ENCODE measurements at regions not wholly inside any gene's neighbourhood (a gene's known extent, or its start where the extent isn't known, plus 50 kb on each side); places are given as distances from the start of the nearest gene placed in this dataset.
"Not testable (repeated sequence)": the region's sequence is repeated elsewhere in the genome, so short reads cannot be mapped to it uniquely, and the experiment has no call there.

DNA sequence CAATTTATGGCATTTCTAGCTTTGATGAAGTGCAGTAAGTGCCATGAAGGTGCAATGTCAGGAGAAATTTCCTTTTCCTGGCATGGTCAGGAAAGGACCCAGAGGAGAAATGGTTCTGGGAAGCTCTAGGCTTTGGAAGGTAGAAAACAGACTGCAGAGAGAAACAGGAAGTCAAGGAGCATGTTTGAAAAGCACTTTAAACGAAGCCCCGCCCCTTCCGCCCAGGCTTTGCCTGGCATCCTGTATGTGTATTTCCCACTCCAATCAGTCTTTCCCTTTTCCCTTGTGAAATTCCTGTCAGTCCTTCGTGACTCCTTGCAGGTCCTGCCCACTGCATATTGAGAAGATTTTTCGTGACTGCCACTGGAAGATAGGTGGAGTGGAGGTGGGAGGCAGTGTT lies 320.9 kb upstream of the SASH1 start:
- Histone ChIP-seq H3K36me3 (replicated peaks) (no peaks in the 10 kb centered on the region), H3K27ac (no peak overlapping the region), H3K27me3 (replicated peaks) (no peaks in the 10 kb centered on the region), H3K4me3 (ENCODE audit: low read depth, low read length) (no peak overlapping the region)
- no peak for TF ChIP-seq CTCF (IDR thresholded peaks at IDR 0.05; ENCODE audit: low read depth, low read length, missing control alignments)
- in situ Hi-C loops (cut with HindIII; ENCODE audit: low pct_ligation_motif_present, low sequenced_read_pairs), result no loop called here
- DNase-seq, result no peak

GRCh38 chr6:148022279-148022678 lies 320.4 kb upstream of the SASH1 start:
- H3K27ac ChIP-seq; in situ Hi-C loops (cut with HindIII; ENCODE audit: low pct_ligation_motif_present, low sequenced_read_pairs); H3K27me3 ChIP-seq (replicated peaks); H3K4me3 ChIP-seq (ENCODE audit: low read depth, low read length); DNase-seq; H3K36me3 ChIP-seq (replicated peaks): not testable (repeated sequence)

DNA sequence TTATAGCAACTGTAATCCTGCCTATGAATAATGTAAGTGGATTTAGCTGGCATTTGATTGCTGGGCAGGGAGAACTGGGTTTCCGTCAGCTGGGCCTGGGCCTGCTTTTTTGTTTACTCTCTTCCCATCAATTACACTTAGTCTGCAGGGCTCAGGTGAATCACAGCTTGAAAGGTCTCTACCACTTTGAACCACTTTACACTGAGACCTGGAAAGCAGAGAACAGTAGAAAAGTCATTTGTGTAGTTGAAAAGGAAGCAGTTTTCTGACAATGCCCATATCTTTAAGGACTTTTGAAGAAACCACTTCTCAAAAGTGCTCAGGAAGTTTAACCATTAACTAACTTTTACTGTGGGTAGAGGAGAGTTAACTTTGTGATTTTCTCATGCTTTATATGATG lies 315.4 kb upstream of the SASH1 start:
- TF ChIP-seq CTCF (IDR thresholded peaks at IDR 0.05; ENCODE audit: low read depth, low read length, missing control alignments), result no peak
- no peaks in the 10 kb centered on the region for H3K36me3 ChIP-seq (replicated peaks)
- no peak for DNase-seq
- H3K27ac ChIP-seq, result no peak overlapping the region
- in situ Hi-C loops (cut with HindIII; ENCODE audit: low pct_ligation_motif_present, low sequenced_read_pairs), result no loop called here
- no peaks in the 10 kb centered on the region for H3K27me3 ChIP-seq (replicated peaks)
- H3K4me3 ChIP-seq (ENCODE audit: low read depth, low read length), result no peak overlapping the region

DNA sequence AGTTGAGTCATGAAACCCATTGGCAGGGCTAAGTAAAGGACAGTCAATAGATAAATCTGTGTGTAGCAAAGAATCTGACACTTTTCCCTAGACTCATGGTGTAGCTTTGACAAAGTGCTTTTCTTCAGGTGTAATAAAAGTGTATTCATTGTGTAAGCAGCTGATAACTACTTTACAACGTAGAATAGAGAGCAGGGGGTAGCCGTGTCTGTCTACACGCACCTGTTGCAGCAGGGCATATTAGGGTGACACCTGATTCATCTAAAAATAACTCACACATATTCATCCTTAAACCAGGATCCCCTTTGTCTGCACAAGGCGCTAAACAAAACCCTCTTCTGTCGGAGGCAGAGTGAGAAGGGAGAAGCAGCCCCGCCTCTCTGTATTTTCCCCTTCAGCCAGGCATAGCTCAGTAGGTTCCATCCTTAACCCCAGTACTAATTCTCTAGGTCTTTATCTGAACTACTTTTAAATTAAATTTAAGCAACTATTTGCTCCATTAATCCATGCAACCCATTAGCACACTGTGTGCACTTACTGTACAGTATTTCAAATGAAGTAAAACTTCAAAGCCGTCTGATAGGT lies 306.7 kb upstream of the SASH1 start:
- no peak for TF ChIP-seq CTCF (IDR thresholded peaks at IDR 0.05; ENCODE audit: low read depth, low read length, missing control alignments)
- no peak overlapping the region for H3K27ac ChIP-seq
- no peak overlapping the region for H3K4me3 ChIP-seq (ENCODE audit: low read depth, low read length)
- no peaks in the 10 kb centered on the region for H3K36me3 ChIP-seq (replicated peaks)
- no peak for DNase-seq
- no peaks in the 10 kb centered on the region for H3K27me3 ChIP-seq (replicated peaks)
- in situ Hi-C loops (cut with HindIII; ENCODE audit: low pct_ligation_motif_present, low sequenced_read_pairs), result no loop called here

DNA sequence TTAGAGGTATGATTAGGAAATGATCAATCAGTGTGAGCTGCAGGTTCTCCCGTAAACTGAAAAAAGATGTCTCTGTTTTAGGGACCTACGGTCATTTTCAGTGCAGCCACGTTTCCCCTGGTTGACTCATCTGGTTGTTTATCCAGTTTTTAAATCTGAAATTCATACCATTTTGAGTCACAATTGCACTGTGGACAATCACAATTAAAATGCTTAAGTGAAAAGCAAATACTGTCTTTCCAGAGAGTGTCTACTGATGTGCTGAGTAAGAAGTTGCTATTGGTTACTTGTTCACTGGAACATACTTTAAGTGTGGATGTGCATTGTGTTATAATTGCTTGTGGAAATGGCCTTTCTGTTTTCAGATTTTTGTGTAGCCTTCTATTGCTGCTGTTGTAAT lies 305.1 kb upstream of the SASH1 start:
- in situ Hi-C loops (cut with HindIII; ENCODE audit: low pct_ligation_motif_present, low sequenced_read_pairs), result no loop called here
- H3K36me3 ChIP-seq (replicated peaks), result no peaks in the 10 kb centered on the region
- TF ChIP-seq CTCF (IDR thresholded peaks at IDR 0.05; ENCODE audit: low read depth, low read length, missing control alignments), result no peak
- H3K4me3 ChIP-seq (ENCODE audit: low read depth, low read length), result no peak overlapping the region
- H3K27ac ChIP-seq, result no peak overlapping the region
- H3K27me3 ChIP-seq (replicated peaks), result no peaks in the 10 kb centered on the region
- DNase-seq, result no peak

DNA sequence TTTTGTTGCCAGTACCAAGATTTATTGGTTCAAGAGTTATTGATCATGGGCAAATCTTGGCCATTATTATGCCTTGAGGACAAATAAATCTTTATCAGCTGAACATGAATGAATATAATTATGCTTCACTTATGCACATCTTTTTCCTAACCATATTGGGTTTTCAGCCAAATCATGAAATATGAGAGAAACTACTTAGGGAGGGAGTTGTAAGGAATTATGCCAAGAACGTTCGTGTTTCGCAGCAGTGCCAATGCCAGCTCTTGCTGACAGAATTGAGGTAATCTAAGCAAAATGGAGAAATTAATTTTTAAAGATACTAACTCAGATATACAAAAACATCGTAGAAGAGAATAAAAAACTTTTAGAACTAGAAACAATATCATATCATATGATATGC lies 301.1 kb upstream of the SASH1 start:
- Histone ChIP-seq H3K27me3 (replicated peaks) (no peaks in the 10 kb centered on the region), H3K27ac (no peak overlapping the region), H3K4me3 (ENCODE audit: low read depth, low read length) (no peak overlapping the region), H3K36me3 (replicated peaks) (no peaks in the 10 kb centered on the region)
- no peak for TF ChIP-seq CTCF (IDR thresholded peaks at IDR 0.05; ENCODE audit: low read depth, low read length, missing control alignments)
- DNase-seq, result no peak
- in situ Hi-C loops (cut with HindIII; ENCODE audit: low pct_ligation_motif_present, low sequenced_read_pairs), result no loop called here

Data from brain microvascular endothelial cell (primary cell).